ENCODE measurements at regions not wholly inside any gene's neighbourhood (a gene's known extent, or its start where the extent isn't known, plus 50 kb on each side); places are given as distances from the start of the nearest gene placed in this dataset.

DNA sequence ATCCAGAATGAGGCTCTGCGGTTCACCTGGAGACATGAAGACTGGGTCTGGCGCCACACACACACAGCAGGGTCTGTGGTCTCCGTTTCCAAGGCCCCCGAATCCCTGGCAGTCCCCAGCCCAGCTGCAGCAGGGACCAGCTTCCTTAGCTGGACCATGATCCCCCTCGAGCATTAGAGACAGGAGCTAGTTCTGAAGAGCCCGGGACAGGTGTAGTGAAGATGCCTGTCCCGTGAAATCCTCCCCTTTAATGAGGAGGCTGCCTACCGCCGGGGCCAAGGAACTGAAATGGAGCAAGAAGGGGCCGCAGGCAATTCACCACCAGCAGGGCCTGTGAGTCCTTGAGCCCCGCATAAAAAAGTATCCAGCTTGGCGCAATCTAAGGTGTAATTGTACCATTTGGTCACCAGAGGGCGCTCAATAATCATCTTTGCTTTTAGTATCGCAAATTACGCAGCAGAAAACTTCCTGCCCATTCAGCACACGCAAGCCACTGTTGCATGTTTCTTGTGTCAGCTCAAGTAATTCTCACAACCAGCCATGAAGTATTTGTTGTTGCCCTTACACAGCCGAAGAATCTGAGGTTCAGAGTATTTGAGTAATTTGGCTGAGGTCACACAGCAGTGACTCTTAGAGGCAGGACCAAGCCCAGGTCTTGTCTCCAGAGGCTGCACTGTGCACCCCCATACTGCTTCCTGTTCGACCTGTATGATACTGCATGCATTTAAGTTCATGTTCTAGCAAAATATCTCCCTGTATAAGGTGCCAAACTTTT lies 54.3 kb upstream of the PPP2R5C start:
- peak; percentile 61 for DNase-seq

DNA sequence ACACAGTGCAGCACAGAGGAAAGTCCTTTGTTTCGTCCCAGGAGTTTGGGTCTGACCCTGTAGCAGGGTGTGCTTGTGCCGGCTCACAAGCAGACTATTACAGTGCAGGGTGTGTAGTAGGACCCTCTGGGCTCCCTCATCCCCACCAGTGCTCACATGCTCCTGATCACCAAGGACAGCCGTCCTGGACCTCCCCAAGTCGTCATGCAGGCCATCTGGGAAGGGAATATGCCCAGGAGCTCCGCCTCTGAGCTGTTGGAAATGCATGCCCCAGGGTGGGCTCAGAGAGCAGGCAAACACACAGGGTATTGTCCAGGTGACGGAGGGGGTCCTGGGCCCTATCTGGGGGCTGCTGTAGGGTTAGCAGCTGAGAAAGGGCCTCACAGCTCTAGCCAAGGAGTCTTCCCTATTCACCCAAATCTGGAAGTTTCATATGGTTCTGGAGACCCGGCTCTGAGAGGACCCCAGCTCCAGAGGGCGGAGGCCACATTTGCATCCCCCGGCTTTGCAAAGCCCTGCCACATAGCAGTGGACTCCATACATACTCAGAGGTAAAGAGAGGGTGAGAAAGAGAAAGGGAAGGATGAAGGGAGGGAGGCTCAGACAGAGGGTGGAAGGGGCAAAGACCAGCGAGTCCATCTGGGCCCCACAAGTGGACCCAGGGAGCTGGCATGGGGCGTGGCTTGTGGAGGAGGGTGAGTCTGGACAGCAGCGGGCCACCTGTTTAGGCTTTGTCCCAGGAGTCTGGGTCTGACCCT lies 53.5 kb upstream of the PPP2R5C start:
- no peak for DNase-seq

DNA sequence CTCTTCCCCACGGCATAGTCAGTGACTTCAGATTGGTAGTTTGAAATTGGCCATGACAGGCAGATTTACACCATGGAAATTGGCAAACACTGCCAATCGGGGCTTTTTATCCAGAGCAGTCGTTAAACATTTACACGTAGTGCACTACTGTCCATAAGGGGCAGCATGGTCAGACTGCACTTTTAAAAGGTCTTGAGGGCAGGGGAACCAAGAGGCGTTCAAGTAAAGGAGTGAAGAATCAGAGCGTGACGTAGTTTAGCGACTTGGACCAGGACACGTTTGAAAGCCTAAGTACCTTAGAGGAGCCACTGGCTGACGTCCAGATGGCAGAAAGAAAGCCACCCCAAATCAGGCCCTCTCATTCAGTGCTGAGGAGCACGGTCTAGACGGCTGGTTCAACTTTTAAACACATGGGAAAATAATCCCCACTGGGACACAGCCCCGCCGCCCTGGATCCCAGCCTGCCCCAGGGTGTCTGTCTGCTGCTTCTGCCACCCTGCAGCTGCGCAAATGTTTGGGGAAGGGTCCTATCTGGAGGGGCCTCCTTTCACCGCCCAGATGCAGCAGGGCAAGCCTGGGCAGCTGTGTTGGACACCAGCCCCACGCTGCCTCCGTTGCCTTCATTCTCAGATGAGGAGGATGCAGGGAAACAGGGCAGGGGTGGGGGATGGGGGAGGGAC lies 52.5 kb upstream of the PPP2R5C start:
- DNase-seq = no peak

DNA sequence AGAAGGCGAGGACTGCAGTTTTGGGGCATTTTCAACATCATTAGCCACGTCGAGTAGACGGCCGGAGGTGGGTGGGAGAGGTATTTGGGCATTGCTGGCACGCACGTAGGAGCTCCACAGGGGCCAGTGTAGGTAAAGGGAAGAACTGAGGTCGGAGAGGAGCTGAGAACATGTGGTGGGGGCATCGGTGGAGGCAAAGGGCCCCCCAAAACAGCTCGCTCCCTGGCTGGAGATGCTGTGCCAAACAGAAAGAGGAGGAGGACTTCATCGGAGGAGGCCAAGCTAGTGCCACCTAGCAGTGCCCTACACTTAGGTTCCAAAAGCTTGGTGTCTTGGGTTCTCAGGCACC lies 52.0 kb upstream of the PPP2R5C start:
- DNase-seq = no peak

DNA sequence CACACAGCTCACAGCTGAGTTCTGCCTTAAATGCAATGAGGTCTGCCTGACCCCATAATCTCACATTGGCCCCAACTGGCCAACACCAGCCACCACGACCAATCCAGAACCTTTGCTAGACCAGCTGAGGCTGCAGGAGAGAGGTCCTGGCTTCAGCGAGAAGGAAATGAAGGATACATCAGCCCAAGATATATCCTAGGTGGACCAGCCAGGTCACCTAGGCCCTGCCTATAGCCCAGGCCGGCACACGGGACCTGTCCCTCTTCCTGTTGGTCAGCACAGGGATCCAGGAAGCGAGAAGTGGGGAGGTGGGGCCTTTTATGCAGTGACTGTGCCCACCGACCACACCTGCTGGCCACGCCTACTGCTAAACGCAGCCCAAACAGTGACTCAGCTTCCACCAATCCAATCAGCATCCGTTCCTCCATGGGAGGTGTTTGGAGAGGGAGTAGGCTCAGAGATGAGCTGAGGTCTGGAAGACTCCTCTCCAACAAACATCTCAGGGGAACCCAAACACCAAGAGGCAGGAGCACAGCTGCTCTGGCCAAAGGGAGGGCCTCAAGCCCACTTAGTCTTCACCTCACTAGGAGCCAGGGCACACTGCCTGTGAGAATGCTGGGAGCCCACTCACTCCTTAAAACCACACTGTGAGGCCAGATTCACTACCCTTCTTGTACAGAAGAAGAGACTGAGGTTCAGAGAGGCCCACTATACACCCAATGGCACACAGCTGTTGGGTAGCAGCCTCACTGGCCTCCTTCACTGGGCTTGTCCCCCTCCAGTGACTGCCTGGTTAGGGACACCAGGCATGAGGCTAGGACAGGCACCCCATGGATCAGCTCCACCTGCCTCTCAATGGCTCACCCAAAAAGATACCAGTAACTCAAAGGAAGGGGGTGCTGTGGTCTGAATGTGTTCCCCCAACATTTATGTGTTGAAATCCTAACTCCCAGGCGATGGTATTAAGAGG lies 51.3 kb upstream of the PPP2R5C start:
- no peak for DNase-seq

DNA sequence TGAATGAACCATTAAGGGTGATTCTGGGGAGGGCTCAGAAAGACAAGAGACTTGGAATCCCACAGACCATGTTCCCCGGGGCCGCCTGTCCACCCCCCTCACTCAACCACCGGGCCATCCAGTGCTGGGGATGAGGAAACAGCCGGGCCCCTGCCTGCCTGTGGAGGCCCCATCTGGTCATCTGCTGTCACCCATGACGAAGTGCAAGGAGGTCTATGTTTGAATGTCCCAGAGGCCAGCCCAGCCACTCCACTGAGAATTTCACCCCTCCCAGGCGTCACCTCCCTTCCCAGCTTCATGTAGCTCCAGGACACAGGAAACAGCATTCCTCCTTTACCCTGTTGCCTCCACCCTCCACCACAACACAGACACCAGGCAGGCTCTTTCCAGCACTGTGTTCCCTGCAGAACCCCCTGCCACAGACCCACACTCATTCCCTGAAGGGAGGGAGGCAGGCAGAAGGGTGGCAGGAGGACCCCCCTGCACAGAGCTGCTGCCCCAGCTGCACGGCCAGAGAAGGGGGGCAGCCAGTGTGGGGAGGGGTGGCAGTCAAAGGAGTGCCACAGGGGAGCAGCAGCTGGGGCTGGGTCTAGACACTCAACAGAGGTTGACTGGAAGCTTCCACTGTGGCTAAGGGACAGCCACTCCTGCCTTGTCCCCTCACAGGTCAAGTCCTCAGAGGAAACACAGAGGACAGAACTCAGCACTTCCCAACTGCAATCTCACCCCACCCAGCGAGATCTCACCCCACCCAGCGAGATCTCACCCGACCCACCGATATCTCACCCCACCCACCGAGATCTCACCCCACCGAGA lies 50.3 kb upstream of the PPP2R5C start:
- DNase-seq = no peak

Data from KG1 (cell line).